DND-41 (cell line): ENCODE measurements at regions not wholly inside any gene's neighbourhood (a gene's known extent, or its start where the extent isn't known, plus 50 kb on each side); places are given as distances from the start of the nearest gene placed in this dataset.

Experiments used
- ATAC-seq: fragments of 200-7000 bp; cut with Tn5 transposase; 3 replicates; pipeline ENCODE4 v1.9.1; 2021; ENCODE audit warnings: low read depth; ENCODE audit not compliant: insufficient read depth
- DNase-seq: peaks from one replicate; pipeline ENCODE4 v3.0.0-alpha.2; 2020
- H2AFZ ChIP-seq: 2 replicates; pipeline ENCODE4 v1.6.0; 2012; ENCODE audit warnings: low read depth, low read length
- H3K27ac ChIP-seq: 2 replicates; pipeline ENCODE4 v1.5.1; 2012; ENCODE audit warnings: low read length, inconsistent platforms
- H3K27me3 ChIP-seq: fragments of 200-600 bp; sonication (generic); 2 replicates; pipeline ENCODE4 v1.6.0; 2012; ENCODE audit warnings: low read length, mild to moderate bottlenecking, inconsistent platforms; ENCODE audit not compliant: insufficient read depth, poor library complexity
- H3K36me3 ChIP-seq: 2 replicates; pipeline ENCODE4 v1.5.1; 2012; ENCODE audit warnings: low read length, inconsistent platforms; ENCODE audit not compliant: insufficient read depth
- H3K4me1 ChIP-seq: 2 replicates; pipeline ENCODE4 v1.5.1; 2012; ENCODE audit warnings: mild to moderate bottlenecking, low read length; ENCODE audit not compliant: insufficient read depth
- H3K4me2 ChIP-seq: 2 replicates; pipeline ENCODE4 v1.6.0; 2012; ENCODE audit warnings: mild to moderate bottlenecking, moderate library complexity, low read length, inconsistent platforms; ENCODE audit not compliant: insufficient read depth
- H3K4me3 ChIP-seq, 2 experiments: fragments of 200-600 bp in 1 of 2; shearing (Covaris generic) in 1 of 2; 2 replicates each; pipeline ENCODE4 v1.5.1; 2012 to 2016; ENCODE audit warnings: inconsistent platforms in 2 of 2, low read length in 2 of 2, mild to moderate bottlenecking in 2 of 2, low read depth in 1 of 2, moderate library complexity in 1 of 2
- H3K79me2 ChIP-seq: 2 replicates; pipeline ENCODE4 v1.6.0; 2012; ENCODE audit warnings: low read length, inconsistent platforms; ENCODE audit not compliant: insufficient read depth
- H3K9ac ChIP-seq: 2 replicates; pipeline ENCODE4 v1.6.0; 2012; ENCODE audit warnings: low read depth, mild to moderate bottlenecking, inconsistent platforms, low read length, moderate library complexity
- H3K9me3 ChIP-seq: 2 replicates; pipeline ENCODE4 v1.5.1; 2012; ENCODE audit warnings: low read length, moderate library complexity, mild to moderate bottlenecking, inconsistent platforms; ENCODE audit not compliant: insufficient read depth, severe bottlenecking
- H4K20me1 ChIP-seq: 2 replicates; pipeline ENCODE4 v1.6.0; 2012; ENCODE audit warnings: low read length; ENCODE audit not compliant: insufficient read depth
- CTCF ChIP-seq: IDR thresholded peaks from 2 replicates; pipeline ENCODE4 v1.5.1; 2012; ENCODE audit warnings: borderline replicate concordance, low read length, moderate library complexity, mild to moderate bottlenecking; ENCODE audit not compliant: poor library complexity, severe bottlenecking; ENCODE audit errors: extremely low read depth
- EZH2 ChIP-seq: IDR thresholded peaks from 3 replicates; pipeline ENCODE4 v1.6.1; 2012; ENCODE audit warnings: borderline replicate concordance, low read depth, mild to moderate bottlenecking, moderate library complexity, low read length, inconsistent platforms; ENCODE audit not compliant: severe bottlenecking

DNA sequence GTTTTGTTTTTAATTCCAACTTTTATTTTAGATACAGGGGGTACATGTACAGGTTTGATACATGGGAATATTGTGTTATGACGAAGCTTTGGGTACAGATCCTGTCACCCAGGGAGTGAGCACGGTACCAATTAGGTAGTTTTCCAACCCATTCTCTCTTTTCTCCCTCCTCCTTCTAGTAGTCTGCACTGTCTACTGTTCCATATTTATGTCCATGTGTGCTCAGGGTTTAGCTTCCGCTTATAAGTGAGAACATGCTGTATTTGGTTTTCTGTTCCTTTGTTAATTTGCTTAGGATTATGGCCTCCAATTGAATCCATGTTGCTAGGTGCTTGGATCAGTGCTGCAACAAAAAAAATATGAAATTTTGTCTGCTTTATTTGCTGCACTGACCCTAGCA is 659.3 kb upstream of the TMEFF2 start:
- Histone ChIP-seq H3K4me1 (no peaks in the 10 kb centered on the region), H4K20me1 (no peaks in the 10 kb centered on the region), H3K4me3 (no peak overlapping the region), H3K9me3 (no peaks in the 10 kb centered on the region), H3K4me2 (no peak overlapping the region), H3K27ac (no peak overlapping the region), H2AFZ (no peak overlapping the region), H3K27me3 (no peaks in the 10 kb centered on the region), H3K36me3 (no peaks in the 10 kb centered on the region), H3K79me2 (no peaks in the 10 kb centered on the region), H3K9ac (no peak overlapping the region)
- DNase-seq (no peak), ATAC-seq (no peak)
- TF ChIP-seq EZH2 (no peak), CTCF (no peak)

DNA sequence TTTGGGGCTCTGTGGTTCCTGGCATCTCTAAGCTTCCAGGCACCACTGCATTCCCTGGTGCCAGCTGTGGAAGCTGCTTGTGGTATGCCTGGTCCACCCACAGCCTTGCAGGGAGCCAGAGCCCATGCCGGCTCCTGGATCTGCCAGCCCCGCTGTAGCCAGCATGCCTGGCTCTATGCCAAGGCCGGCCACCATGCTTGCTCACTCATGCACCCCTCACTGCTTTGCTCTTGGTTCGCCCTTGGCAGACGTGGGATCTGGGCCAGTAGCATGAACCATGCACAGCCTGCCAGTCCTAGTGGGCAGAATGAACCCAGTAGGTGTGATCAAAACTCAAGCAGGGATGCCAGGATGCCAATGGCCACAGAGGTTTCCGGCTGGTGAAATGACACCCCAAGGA is 634.2 kb upstream of the TMEFF2 start:
- Histone ChIP-seq H3K27ac (no peak overlapping the region), H3K36me3 (no peaks in the 10 kb centered on the region), H3K9me3 (no peaks in the 10 kb centered on the region), H3K4me2 (no peak overlapping the region), H3K4me3 (no peak overlapping the region), H3K9ac (no peak overlapping the region), H3K4me1 (no peaks in the 10 kb centered on the region), H3K79me2 (no peaks in the 10 kb centered on the region), H2AFZ (no peak overlapping the region), H3K27me3 (no peaks in the 10 kb centered on the region), H4K20me1 (no peaks in the 10 kb centered on the region)
- ATAC-seq (no peak), DNase-seq (no peak)
- TF ChIP-seq EZH2 (no peak), CTCF (no peak)

GRCh38 chr2:192828175-192828574 is 633.4 kb upstream of the TMEFF2 start:
- Histone ChIP-seq H3K4me2 (no peak overlapping the region), H3K36me3 (no peaks in the 10 kb centered on the region), H3K4me1 (no peaks in the 10 kb centered on the region), H3K9ac (no peak overlapping the region), H3K27ac (no peak overlapping the region), H3K4me3 (no peak overlapping the region), H2AFZ (no peak overlapping the region), H3K79me2 (no peaks in the 10 kb centered on the region), H3K9me3 (no peaks in the 10 kb centered on the region), H4K20me1 (no peaks in the 10 kb centered on the region), H3K27me3 (no peaks in the 10 kb centered on the region)
- DNase-seq (no peak), ATAC-seq (no peak)
- TF ChIP-seq CTCF (no peak), EZH2 (no peak)

- Histone ChIP-seq H3K36me3 (no peaks in the 10 kb centered on the region), H3K27me3 (no peaks in the 10 kb centered on the region), H3K9ac (no peak overlapping the region), H2AFZ (no peak overlapping the region), H3K4me1 (no peaks in the 10 kb centered on the region), H3K79me2 (no peaks in the 10 kb centered on the region), H3K4me3 (no peak overlapping the region), H3K4me2 (no peak overlapping the region), H3K9me3 (no peaks in the 10 kb centered on the region), H3K27ac (no peak overlapping the region), H4K20me1 (no peaks in the 10 kb centered on the region)
- no peak for ATAC-seq
- TF ChIP-seq EZH2 (no peak), CTCF (no peak)
- no peak for DNase-seq
Measured at GRCh38 chr2:192827735-192828134, 633.0 kb upstream of the TMEFF2 start.
